Type B pancreatic cell (in vitro differentiated cells): ENCODE measurements at regions not wholly inside any gene's neighbourhood (a gene's known extent, or its start where the extent isn't known, plus 50 kb on each side); places are given as distances from the start of the nearest gene placed in this dataset.

Experiments used
- DNase-seq: peaks from one replicate; pipeline ENCODE4 v3.0.0; 2021; ENCODE audit warnings: mixed read lengths; ENCODE audit not compliant: unreplicated experiment; ENCODE audit errors: extremely low spot score
- H3K27ac Mint-ChIP-seq: 2 replicates; pipeline ENCODE4 v1.8.0; 2021; ENCODE audit warnings: mild to moderate bottlenecking, mixed read lengths
- H3K27me3 Mint-ChIP-seq: 2 replicates; pipeline ENCODE4 v1.8.0; 2021; ENCODE audit warnings: mixed read lengths
- H3K36me3 Mint-ChIP-seq: 2 replicates; pipeline ENCODE4 v1.8.0; 2021; ENCODE audit warnings: mixed read lengths
- H3K4me1 Mint-ChIP-seq: one replicate; pipeline ENCODE4 v1.8.0; 2021; ENCODE audit warnings: mixed read lengths; ENCODE audit not compliant: unreplicated experiment
- H3K4me3 Mint-ChIP-seq: 2 replicates; pipeline ENCODE4 v1.8.0; 2021; ENCODE audit warnings: mild to moderate bottlenecking, mixed read lengths
- H3K9me3 Mint-ChIP-seq: 2 replicates; pipeline ENCODE4 v1.8.0; 2021; ENCODE audit warnings: mixed read lengths
- TF ChIP-seq, protein P1 (sequence below): fragments of 200-600 bp; sonication (generic); conservative IDR thresholded peaks from 2 replicates; pipeline ENCODE4 v1.5.0; 2021; ENCODE audit warnings: antibody characterized with exemption, mild to moderate bottlenecking

GRCh38 chr5:101600614-101601013, 695.5 kb downstream of the SLCO4C1 start:
- Mint-ChIP-seq H3K9me3 (no peaks in the 10 kb centered on the region), H3K27me3 (no peaks in the 10 kb centered on the region), H3K27ac (no peak overlapping the region), H3K4me1 (no peaks in the 10 kb centered on the region), H3K4me3 (no peak overlapping the region), H3K36me3 (no peaks in the 10 kb centered on the region)
- TF ChIP-seq, protein P1, sequence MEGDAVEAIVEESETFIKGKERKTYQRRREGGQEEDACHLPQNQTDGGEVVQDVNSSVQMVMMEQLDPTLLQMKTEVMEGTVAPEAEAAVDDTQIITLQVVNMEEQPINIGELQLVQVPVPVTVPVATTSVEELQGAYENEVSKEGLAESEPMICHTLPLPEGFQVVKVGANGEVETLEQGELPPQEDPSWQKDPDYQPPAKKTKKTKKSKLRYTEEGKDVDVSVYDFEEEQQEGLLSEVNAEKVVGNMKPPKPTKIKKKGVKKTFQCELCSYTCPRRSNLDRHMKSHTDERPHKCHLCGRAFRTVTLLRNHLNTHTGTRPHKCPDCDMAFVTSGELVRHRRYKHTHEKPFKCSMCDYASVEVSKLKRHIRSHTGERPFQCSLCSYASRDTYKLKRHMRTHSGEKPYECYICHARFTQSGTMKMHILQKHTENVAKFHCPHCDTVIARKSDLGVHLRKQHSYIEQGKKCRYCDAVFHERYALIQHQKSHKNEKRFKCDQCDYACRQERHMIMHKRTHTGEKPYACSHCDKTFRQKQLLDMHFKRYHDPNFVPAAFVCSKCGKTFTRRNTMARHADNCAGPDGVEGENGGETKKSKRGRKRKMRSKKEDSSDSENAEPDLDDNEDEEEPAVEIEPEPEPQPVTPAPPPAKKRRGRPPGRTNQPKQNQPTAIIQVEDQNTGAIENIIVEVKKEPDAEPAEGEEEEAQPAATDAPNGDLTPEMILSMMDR = no peak
- no peak for DNase-seq

DNA sequence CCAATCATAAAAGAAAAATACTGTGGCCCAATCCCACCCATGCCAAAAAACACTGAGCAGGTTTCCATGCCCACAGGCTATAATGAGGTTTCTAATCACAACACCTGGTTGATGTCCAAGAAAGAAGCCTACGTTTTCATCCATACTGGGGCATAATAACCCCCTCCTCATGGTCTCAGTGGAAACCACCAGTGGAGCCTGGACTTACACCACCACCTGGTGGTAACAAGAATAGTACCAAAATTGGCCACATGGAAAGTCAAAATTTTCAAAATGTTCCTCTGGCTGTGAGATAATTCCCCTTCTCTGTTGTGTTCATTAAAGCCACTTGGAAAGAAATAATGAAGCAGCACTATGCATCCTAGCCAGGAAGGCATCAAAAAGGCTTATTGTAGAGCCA, 687.3 kb upstream of the ST8SIA4 start:
- DNase-seq = no peak
- TF ChIP-seq, protein P1 = peak; percentile 56
- Mint-ChIP-seq H3K4me3 (no peak overlapping the region), H3K9me3 (no peaks in the 10 kb centered on the region), H3K36me3 (no peaks in the 10 kb centered on the region), H3K27ac (no peak overlapping the region), H3K4me1 (no peaks in the 10 kb centered on the region), H3K27me3 (no peaks in the 10 kb centered on the region)

- Mint-ChIP-seq H3K36me3 (no peaks in the 10 kb centered on the region), H3K27me3 (no peaks in the 10 kb centered on the region), H3K27ac (no peak overlapping the region), H3K9me3 (no peaks in the 10 kb centered on the region), H3K4me3 (no peak overlapping the region), H3K4me1 (no peaks in the 10 kb centered on the region)
- TF ChIP-seq, protein P1 = no peak
- DNase-seq = no peak
Observed at GRCh38 chr5:101585366-101585765, 682.3 kb upstream of the ST8SIA4 start.

DNA sequence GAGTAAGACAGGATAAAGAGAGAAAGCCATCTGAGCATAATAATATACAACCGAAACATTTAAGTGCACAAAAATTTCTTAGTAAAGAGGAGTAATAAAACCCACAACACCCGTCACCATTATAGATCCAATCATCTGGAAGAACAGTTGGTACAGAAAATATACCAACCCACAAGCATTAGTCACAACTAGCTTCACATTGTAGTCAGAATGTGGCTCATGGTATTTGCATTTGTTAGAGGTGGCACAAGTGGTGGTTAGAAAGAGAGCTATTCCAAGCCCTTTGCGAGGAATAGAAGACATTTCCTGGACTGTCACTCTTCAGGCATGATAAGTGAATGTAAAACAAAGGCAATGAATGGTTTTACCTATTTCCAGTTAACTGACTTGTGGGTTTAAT, 677.5 kb upstream of the ST8SIA4 start:
- Mint-ChIP-seq H3K36me3 (no peaks in the 10 kb centered on the region), H3K4me1 (no peaks in the 10 kb centered on the region)
- no peak for DNase-seq

DNA sequence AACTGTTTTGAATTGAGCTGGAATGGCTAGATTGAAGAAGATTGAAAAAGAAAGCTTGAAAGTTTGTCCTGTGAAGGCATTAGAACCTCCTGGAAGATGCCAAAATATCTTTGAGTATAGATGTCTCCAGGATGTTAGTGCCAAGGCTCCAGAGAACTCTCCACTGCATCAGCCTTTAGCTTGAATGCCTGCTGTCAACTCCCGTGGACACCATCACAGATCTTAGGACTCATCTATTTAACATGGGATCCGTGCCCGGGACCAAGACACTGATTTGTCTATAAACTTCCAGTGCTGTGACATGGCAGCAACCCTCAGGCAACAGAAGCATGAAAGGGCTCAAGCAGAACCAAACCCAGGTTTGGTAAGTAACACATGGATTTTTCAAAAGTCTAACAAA, 670.9 kb upstream of the ST8SIA4 start:
- H3K27ac Mint-ChIP-seq = no peak overlapping the region
- H3K4me3 Mint-ChIP-seq = no peak overlapping the region
- H3K9me3 Mint-ChIP-seq = no peaks in the 10 kb centered on the region
- TF ChIP-seq, protein P1 = no peak
- no peak for DNase-seq
- H3K36me3 Mint-ChIP-seq = no peaks in the 10 kb centered on the region
- no peaks in the 10 kb centered on the region for H3K27me3 Mint-ChIP-seq
- no peaks in the 10 kb centered on the region for H3K4me1 Mint-ChIP-seq

More for the DNA sequence above, 677.5 kb upstream of the ST8SIA4 start:
- H3K9me3 Mint-ChIP-seq = no peaks in the 10 kb centered on the region
- no peaks in the 10 kb centered on the region for H3K27me3 Mint-ChIP-seq
- no peak overlapping the region for H3K27ac Mint-ChIP-seq
- TF ChIP-seq, protein P1 = no peak
- H3K4me3 Mint-ChIP-seq = no peak overlapping the region

DNA sequence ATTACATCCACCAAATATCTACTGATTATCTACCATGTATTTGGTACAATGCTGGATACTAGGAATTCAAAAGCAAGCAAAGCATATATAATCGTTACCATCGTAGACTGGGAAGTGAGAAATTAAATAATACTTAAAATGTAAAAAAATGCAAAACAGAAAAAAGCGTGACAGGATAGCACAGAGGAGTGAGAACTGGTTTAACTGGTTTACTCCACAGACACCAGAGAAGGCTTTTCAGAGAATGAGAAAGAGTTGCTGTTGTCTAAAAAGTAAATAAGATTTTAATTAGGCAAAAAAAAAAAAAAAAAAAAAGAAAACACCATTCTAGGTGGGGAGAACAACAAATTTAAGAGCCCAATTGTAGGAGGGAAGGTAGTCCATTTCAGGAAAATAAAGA, 657.9 kb upstream of the ST8SIA4 start:
- Mint-ChIP-seq H3K4me1 (no peaks in the 10 kb centered on the region), H3K27ac (no peak overlapping the region), H3K4me3 (no peak overlapping the region), H3K9me3 (no peaks in the 10 kb centered on the region), H3K27me3 (no peaks in the 10 kb centered on the region), H3K36me3 (no peaks in the 10 kb centered on the region)
- TF ChIP-seq, protein P1 = no peak
- DNase-seq = no peak
